ENCODE measurements at regions not wholly inside any gene's neighbourhood (a gene's known extent, or its start where the extent isn't known, plus 50 kb on each side); places are given as distances from the start of the nearest gene placed in this dataset.
"Not testable (repeated sequence)": the region's sequence is repeated elsewhere in the genome, so short reads cannot be mapped to it uniquely, and the experiment has no call there.

DNA sequence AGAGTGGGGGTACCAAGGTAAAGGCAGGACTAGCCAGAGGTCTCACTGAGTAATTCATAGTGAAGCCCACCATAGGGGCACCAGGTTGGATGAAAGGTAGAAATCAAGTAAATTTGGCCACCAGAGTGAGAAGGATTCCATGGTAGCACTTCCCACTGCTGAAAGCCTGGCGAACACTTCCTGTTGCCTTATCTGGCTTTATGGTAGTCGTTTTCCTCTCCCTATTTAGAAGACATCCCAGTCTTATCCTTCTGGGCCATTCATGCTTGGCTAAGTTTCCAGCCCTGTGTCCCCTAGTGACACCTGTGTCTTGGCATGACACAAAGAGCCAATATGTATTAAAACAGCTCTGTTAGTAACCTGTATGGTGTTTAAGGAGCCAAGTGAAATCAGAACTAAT is 74.3 kb upstream of the SIPA1L2 start:
- intact Hi-C loops (cut with micrococcal nuclease) = no loop called here
- Mint-ChIP-seq H3K36me3 (ENCODE audit: low read depth) (no peaks in the 10 kb centered on the region), H3K4me1 (ENCODE audit: low read depth) (peaks cover 29% of the 10 kb centered on the region), H3K9me3 (no peaks in the 10 kb centered on the region), H3K27ac (no peak overlapping the region), H3K27me3 (no peaks in the 10 kb centered on the region), H3K4me3 (no peak overlapping the region)

DNA sequence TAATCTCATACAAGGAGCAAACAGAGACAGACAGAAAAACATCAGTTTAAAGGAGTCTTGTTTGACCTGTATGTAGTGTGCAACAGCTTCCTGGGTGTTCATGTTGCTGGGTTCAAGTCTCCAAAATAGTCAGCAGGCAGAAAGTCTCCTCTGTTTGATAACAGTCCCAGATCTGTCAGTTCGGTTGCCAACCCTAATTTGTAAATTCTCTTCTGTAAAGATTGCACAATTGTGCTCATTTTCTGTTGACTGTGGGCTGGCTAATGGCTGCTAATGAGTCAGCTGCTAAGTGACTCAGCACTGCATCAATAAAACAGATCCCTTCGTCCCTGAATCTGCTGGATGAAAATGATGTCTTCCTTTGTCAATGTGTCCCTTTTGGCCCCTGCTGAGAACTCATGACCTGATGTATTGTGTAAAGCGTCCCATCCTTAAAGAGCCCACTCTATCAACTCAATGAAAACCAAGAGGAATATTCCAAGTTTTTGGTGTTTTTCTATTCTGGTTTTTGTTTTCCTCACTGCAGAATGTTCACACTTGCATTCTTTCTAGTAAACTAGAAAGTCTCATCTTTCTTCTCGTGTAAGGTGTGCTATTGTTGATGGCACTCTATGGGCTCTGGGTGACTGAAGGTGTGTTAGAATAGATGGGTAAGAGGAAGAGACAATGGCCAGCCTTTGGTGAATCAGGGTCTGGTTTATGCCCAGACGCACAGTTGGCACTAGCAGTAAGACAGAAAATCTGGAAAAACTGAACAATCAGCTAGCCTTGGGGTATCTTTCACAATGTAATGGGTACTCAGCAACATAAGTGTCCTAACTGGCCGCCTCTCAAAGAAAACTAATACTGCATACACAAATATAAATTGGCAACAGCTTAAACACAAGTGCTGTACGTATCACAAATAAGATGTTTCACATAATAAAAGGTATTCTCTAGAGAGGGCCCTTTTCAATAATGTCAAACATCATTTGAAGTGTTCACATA is 75.1 kb upstream of the SIPA1L2 start:
- Mint-ChIP-seq H3K9me3 (no peaks in the 10 kb centered on the region), H3K4me1 (ENCODE audit: low read depth) (peaks cover 29% of the 10 kb centered on the region), H3K27ac (no peak overlapping the region), H3K4me3 (no peak overlapping the region), H3K36me3 (ENCODE audit: low read depth) (no peaks in the 10 kb centered on the region), H3K27me3 (no peaks in the 10 kb centered on the region)
- intact Hi-C loops (cut with micrococcal nuclease) = no loop called here

DNA sequence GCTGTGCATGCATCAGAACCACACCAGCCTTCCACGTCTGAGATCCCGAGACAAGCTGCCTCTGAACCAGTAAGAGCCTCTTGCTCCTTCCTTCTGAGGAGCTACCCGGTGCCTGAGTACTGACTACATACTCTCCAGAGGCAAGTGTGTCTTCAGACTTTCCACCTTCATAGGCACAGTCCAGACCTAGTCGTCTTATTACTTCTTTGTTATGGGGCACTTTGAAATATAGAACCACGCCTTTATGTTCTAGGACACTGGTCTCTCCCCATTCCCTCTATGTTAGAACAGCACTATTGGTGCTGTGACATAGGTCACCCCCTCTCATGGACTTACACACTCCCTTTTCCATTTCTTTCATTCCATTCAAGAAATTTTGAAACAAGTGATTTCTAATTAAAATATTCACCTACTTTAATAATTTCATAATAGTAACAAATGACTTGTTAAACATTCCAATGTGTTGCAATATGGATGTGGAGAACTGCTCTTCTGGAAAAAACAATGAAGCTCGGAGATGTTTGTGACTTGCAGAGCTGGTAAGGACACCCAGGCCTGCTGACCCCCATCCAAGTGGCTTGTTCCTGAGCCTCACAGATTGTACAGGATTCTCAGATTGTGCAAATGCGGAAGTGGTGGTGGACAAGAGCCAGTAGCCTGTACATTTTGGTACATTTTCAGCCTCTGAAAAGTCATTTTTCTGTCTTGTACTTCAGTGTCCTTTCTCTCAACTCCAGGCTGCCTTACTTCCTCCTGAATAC is 76.1 kb upstream of the SIPA1L2 start:
- no peaks in the 10 kb centered on the region for H3K27me3 Mint-ChIP-seq
- H3K9me3 Mint-ChIP-seq = no peaks in the 10 kb centered on the region
- peaks cover 29% of the 10 kb centered on the region for H3K4me1 Mint-ChIP-seq (ENCODE audit: low read depth)
- no peak overlapping the region for H3K27ac Mint-ChIP-seq
- no peaks in the 10 kb centered on the region for H3K36me3 Mint-ChIP-seq (ENCODE audit: low read depth)
- intact Hi-C loops (cut with micrococcal nuclease) = no loop called here
- H3K4me3 Mint-ChIP-seq = no peak overlapping the region

DNA sequence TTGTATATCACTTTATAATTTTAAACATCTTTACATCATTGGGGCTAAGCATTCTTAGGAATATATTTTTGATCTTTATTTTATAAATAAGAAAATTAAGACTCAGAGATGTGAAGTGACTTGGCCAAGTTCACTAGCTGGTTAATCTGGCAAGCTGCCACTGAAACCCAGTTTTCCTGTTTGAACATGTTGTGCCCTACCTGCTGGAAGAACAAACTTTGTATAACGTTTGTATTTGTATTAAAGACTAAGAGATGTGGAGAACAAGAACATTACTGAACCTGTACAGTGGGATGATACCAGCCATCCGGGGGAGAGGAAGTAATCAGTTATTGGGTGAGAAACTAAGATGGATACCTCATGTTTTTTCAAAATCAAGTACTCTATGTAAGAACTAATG is 77.2 kb upstream of the SIPA1L2 start:
- no peaks in the 10 kb centered on the region for H3K27me3 Mint-ChIP-seq
- H3K4me3 Mint-ChIP-seq = no peak overlapping the region
- intact Hi-C loops (cut with micrococcal nuclease) = no loop called here
- H3K9me3 Mint-ChIP-seq = no peaks in the 10 kb centered on the region
- H3K36me3 Mint-ChIP-seq (ENCODE audit: low read depth) = no peaks in the 10 kb centered on the region
- H3K27ac Mint-ChIP-seq = no peak overlapping the region
- H3K4me1 Mint-ChIP-seq (ENCODE audit: low read depth) = peaks cover 29% of the 10 kb centered on the region

DNA sequence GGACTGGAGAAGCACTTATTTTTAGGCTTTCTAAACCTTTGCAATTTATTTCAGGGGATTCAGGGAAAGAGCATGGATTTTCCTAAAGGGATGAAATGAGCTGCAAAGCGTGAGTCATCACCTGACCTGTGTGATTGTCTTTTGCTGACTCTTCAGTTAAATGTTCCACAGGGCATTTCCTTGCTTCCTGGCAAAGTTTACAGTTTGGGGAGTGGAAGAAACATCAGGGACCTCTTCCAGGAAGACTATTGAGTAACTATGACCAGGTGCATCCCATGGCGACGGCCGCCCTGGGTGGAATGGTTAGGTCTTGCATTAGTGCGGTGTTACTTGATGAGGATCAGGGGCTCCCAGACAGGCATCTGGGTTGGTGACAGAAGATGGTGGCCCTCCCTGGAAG is 79.5 kb upstream of the SIPA1L2 start:
- intact Hi-C loops (cut with micrococcal nuclease) = no loop called here
- no peaks in the 10 kb centered on the region for H3K27me3 Mint-ChIP-seq
- H3K36me3 Mint-ChIP-seq (ENCODE audit: low read depth) = no peaks in the 10 kb centered on the region

DNA sequence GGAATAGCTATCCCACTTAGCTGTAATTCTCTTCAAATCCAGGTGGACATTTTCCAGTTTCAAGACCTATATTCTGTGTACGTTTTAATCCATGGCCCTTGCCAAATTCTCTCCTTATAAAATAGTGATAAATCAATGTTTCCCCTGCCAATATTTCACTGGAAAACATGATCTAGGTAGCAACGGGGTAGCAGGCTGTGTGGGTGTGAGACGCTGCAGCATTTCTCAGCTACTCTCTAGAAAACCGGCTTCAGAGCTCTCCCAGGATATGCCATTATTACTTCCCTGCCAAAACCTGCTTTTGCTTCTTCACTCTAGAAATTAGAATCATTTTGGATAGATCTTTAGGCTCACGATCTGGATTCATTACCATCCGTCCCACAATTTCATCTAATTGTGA is 82.1 kb upstream of the SIPA1L2 start:
- intact Hi-C loops (cut with micrococcal nuclease) = no loop called here
- H3K4me1 Mint-ChIP-seq (ENCODE audit: low read depth) = no peaks in the 10 kb centered on the region

More for the DNA sequence above, 79.5 kb upstream of the SIPA1L2 start:
- Mint-ChIP-seq H3K27ac (no peak overlapping the region), H3K9me3 (no peaks in the 10 kb centered on the region), H3K4me1 (ENCODE audit: low read depth) (peaks cover 23% of the 10 kb centered on the region), H3K4me3 (no peak overlapping the region)

DNA sequence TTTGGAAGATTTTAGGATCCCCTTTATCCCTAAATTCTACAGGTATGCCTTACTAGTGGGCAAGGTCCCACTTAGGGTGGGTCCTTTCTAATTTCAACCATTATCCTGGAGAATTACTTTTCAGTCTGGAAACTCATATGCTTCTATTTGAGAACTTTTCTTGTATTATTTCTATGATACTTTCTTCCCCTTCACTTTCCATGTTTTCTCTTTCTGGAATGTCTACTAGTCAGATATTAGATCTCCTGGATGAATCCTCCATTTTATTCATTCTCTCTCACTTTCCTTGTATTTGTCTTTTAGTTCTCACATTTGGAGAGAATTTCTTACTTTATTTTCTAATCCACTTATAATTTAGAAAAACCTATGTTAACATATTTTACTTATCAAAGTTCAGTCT is 83.9 kb upstream of the SIPA1L2 start:
- H3K9me3 Mint-ChIP-seq = no peaks in the 10 kb centered on the region
- peaks cover 11% of the 10 kb centered on the region for H3K4me1 Mint-ChIP-seq (ENCODE audit: low read depth)
- no peaks in the 10 kb centered on the region for H3K36me3 Mint-ChIP-seq (ENCODE audit: low read depth)
- H3K27ac Mint-ChIP-seq = no peak overlapping the region
- H3K27me3 Mint-ChIP-seq = no peaks in the 10 kb centered on the region
- intact Hi-C loops (cut with micrococcal nuclease) = no loop called here
- no peak overlapping the region for H3K4me3 Mint-ChIP-seq

More for the DNA sequence above, 82.1 kb upstream of the SIPA1L2 start:
- Mint-ChIP-seq H3K27ac (no peak overlapping the region), H3K27me3 (no peaks in the 10 kb centered on the region), H3K36me3 (ENCODE audit: low read depth) (no peaks in the 10 kb centered on the region), H3K4me3 (no peak overlapping the region), H3K9me3 (no peaks in the 10 kb centered on the region)

DNA sequence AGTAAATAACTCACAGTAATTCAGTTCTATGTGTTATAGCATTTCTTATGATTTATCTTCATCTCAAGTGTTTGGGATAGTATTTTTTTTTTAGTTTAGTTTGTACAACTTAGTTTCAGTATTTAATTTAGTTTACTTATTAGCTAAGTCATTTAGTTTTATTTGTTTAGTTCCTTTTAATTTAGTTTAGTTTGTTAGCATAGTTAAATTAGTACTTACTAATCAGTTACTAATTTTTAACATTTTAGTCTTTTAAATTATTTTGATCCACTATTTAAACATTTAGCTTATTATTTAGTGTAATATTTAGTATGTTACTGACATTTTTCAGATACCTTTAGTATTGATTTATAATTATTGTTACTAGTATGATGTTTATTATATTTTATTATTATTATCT is 85.2 kb upstream of the SIPA1L2 start:
- Mint-ChIP-seq H3K4me1 (ENCODE audit: low read depth) (peaks cover 21% of the 10 kb centered on the region), H3K4me3 (no peak overlapping the region), H3K9me3 (no peaks in the 10 kb centered on the region), H3K27me3 (no peaks in the 10 kb centered on the region), H3K27ac (no peak overlapping the region), H3K36me3 (ENCODE audit: low read depth) (no peaks in the 10 kb centered on the region)
- intact Hi-C loops (cut with micrococcal nuclease) = no loop called here

DNA sequence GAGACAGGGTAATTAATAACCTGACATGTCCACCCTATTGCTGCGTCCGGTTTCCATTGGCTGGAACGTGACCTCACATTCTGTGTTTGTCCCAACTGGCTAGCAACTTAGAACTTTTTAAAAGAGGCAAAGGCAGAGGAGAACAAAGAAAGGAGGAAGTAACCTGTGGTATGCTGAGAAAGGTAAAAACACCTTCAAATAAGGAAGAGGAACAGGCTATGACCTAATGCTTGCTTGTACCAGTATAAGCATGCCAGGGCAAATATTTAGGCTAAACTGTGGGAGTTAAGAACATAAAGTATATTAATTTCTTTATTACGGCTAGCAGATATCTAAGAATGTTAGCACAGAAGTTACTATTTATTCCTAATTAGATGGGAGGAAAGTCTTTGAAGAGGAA is 87.3 kb upstream of the MAP10 start:
- H3K36me3 Mint-ChIP-seq (ENCODE audit: low read depth); intact Hi-C loops (cut with micrococcal nuclease); H3K9me3 Mint-ChIP-seq; H3K4me3 Mint-ChIP-seq; H3K27ac Mint-ChIP-seq; H3K27me3 Mint-ChIP-seq: not testable (repeated sequence)
- peaks cover 24% of the 10 kb centered on the region for H3K4me1 Mint-ChIP-seq (ENCODE audit: low read depth)

DNA sequence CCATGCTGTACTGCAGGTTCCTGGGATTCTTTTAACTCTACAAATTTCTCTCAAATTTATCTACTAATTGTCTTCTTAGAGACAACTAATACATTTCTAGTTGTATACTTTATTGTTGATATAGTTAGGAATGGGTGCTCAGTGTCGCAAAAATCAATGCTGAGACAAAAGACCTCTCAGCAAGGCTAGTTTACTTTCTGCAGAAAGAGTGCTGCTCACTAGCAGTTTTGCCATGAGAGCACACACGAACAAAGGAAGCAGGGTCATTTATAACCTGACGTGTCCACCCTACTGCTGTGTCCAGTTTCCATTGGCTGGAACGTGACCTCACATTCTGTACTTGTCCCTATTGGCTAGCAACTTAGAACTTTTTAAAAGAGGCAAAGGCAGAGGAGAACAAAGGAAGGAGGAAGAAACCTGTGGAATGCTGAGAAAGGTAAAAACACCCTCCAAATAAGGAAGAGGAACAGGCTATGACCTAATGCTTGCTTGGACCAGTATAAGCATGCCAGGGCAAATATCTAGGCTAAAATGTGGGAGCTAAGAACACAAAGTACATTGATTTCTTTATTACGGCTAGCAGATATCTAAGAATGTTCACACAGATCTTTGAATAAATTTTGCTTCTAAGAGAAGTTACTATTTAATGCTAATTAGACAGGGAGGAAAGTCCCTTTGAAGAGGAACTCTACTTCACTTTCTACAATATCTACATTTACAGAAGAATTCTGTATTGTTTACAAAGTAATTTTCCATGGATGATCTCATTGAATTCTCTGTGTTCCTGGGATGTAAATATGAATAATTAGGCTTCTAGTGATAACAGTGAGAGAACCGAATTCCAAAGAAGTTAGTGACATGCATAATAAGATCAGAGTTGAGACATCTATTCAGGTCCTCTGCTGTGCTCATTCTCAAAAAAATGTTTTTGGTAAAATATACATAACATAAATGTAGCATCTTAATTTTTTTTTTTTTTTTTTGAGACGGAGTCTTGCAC is 86.0 kb upstream of the MAP10 start:
- intact Hi-C loops (cut with micrococcal nuclease) = no loop called here
- no peak overlapping the region for H3K4me3 Mint-ChIP-seq
- H3K27me3 Mint-ChIP-seq = no peaks in the 10 kb centered on the region
- H3K4me1 Mint-ChIP-seq (ENCODE audit: low read depth) = peaks cover 24% of the 10 kb centered on the region
- H3K27ac Mint-ChIP-seq = no peak overlapping the region
- no peaks in the 10 kb centered on the region for H3K36me3 Mint-ChIP-seq (ENCODE audit: low read depth)
- no peaks in the 10 kb centered on the region for H3K9me3 Mint-ChIP-seq

DNA sequence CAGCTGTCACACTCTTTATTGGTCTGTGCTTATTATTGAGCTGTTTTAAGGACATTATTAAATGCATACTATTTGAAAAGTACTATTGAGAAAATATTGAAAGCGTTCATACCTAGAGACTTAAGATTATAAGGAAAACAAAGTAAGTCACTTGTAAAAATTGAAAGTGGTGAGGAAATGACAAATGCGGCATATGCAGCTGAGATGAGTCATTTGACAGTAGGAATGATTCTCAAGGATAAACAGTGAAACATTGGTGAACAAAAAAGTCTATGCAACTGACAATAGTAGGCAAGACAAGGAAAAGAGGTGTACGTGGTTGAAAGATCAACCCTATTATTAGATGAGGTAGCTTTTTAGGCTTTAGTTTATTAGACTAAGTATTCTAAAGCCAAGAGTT is 82.6 kb upstream of the MAP10 start:
- no peaks in the 10 kb centered on the region for H3K36me3 Mint-ChIP-seq (ENCODE audit: low read depth)
- H3K27ac Mint-ChIP-seq = no peak overlapping the region
- H3K9me3 Mint-ChIP-seq = no peaks in the 10 kb centered on the region
- no peak overlapping the region for H3K4me3 Mint-ChIP-seq
- peaks cover 35% of the 10 kb centered on the region for H3K4me1 Mint-ChIP-seq (ENCODE audit: low read depth)
- intact Hi-C loops (cut with micrococcal nuclease) = no loop called here
- no peaks in the 10 kb centered on the region for H3K27me3 Mint-ChIP-seq

DNA sequence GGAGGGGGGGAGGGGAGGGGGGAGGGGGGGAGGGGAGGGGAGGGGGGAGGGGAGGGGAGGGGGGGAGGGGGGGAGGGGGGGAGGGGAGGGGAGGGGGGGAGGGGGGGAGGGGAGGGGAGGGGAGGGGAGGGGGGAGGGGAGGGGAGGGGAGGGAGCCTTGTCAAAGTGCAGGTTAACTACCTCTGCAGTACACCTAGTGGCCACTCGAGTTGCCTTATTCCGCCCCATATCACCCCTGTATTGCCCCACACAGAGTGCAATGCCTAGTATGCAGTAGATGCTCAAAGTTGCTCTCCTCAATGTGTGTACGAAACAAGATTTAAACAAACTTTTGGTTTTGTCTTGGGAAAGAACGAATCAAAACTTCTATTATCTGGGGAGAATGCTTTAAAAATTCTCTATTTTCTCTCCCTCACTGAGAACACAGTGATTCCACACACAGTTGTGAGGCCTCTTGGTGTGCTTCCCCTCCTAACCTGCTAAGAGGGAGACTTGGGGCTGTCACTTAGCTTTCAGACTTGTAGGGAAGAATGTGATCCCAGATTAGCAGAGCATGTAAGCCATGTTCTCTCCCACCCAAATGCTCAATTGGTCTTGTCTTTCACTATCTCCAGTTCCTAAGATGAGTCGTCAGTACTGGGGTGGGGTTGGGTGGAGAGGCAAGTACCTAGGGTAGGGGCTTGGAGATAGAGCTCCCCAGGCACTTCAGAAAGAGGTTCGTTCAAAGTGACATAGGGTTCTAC is 79.7 kb upstream of the MAP10 start:
- no peaks in the 10 kb centered on the region for H3K9me3 Mint-ChIP-seq
- H3K27ac Mint-ChIP-seq = no peak overlapping the region
- H3K4me3 Mint-ChIP-seq = no peak overlapping the region
- no peaks in the 10 kb centered on the region for H3K36me3 Mint-ChIP-seq (ENCODE audit: low read depth)
- peaks cover 11% of the 10 kb centered on the region for H3K4me1 Mint-ChIP-seq (ENCODE audit: low read depth)
- intact Hi-C loops (cut with micrococcal nuclease) = no loop called here
- H3K27me3 Mint-ChIP-seq = no peaks in the 10 kb centered on the region
